ENCODE measurements at regions not wholly inside any gene's neighbourhood (a gene's known extent, or its start where the extent isn't known, plus 50 kb on each side); places are given as distances from the start of the nearest gene placed in this dataset.
"Not testable (repeated sequence)": the region's sequence is repeated elsewhere in the genome, so short reads cannot be mapped to it uniquely, and the experiment has no call there.

DNA sequence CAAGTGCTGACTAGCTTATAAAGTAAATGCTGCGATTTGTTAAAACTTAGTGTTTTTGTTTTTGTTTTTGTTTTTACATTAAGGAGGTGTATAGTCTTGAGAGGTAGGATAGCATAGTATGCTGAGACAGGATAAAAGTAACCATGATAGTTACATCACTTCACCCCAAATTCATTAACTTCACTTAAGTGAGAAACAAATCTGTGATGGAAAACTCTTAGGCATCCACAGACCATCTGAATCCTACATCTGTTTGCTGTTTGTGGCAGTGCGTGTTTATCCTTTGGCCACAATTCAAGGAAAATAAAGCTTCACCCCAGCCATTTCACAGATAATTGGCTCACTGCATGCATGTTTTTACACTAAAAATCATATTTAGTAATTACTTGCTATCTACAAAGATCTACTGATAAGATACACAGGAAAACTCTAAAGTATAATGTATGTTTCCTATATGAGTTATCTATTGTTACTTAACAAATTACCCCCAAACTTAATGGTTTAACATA is 82.0 kb downstream of the ZNF622 start:
- no peak overlapping the region for H3K4me3 ChIP-seq (ENCODE audit: low read depth, low read length)
- no peak for DNase-seq (ENCODE audit: low read depth)
- no peak for TF ChIP-seq CTCF (IDR thresholded peaks at IDR 0.05; ENCODE audit: control insufficient read depth, extremely low read depth, insufficient read depth)

GRCh38 chr5:16382047-16382446 is 83.6 kb downstream of the ZNF622 start:
- no peak overlapping the region for H3K4me3 ChIP-seq (ENCODE audit: low read depth, low read length)
- no peak for TF ChIP-seq CTCF (IDR thresholded peaks at IDR 0.05; ENCODE audit: control insufficient read depth, extremely low read depth, insufficient read depth)
- no peak for DNase-seq (ENCODE audit: low read depth)

DNA sequence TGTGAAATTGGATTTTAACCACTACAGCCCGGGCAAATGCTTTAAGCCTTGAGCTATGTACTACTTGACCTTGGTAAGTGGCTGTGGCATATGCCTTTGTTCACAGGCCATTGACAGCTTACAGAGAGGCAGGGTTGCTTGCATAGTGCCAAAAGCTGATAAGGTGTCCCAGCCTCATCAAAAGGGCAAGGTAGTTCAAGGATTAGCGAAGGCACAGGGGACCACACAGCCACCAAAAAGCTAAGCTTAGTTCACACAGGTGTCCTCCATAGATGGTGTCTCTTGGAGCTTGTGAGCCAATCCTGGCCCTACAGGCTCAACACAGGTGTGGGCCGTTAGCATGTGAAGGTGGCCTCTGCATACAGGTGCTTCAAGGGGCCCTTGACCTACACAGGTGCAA is 86.8 kb downstream of the ZNF622 start:
- DNase-seq (ENCODE audit: low read depth): no peak
- no peak for TF ChIP-seq CTCF (IDR thresholded peaks at IDR 0.05; ENCODE audit: control insufficient read depth, extremely low read depth, insufficient read depth)
- H3K4me3 ChIP-seq (ENCODE audit: low read depth, low read length): no peak overlapping the region

GRCh38 chr5:16372493-16372892 is 93.1 kb downstream of the ZNF622 start:
- no peak for TF ChIP-seq CTCF (IDR thresholded peaks at IDR 0.05; ENCODE audit: control insufficient read depth, extremely low read depth, insufficient read depth)
- H3K4me3 ChIP-seq (ENCODE audit: low read depth, low read length): no peak overlapping the region

DNA sequence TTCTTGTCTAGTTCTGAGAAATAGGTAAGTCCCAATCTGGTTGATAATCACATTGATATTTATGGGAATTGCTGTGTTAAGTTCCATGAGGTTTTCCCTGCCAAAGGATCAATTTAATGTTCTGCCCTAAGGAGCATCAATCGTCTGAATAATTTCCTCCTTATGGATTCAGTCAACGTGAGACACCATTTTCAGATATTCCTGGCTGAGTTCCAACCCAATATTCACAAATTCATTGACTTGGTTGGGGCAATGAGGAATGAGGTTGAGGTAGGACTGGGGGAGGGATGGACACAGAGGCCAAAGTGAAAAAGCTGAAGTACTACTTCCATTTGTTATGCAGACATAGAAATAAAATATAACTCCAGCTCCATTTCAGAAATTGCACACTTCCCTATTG is 99.1 kb downstream of the ZNF622 start:
- no peak for DNase-seq (ENCODE audit: low read depth)
- H3K4me3 ChIP-seq (ENCODE audit: low read depth, low read length): no peak overlapping the region
- TF ChIP-seq CTCF (IDR thresholded peaks at IDR 0.05; ENCODE audit: control insufficient read depth, extremely low read depth, insufficient read depth): no peak

More at GRCh38 chr5:16372493-16372892, 93.1 kb downstream of the ZNF622 start:
- no peak for DNase-seq (ENCODE audit: low read depth)

- TF ChIP-seq CTCF (IDR thresholded peaks at IDR 0.05; ENCODE audit: control insufficient read depth, extremely low read depth, insufficient read depth): no peak
- H3K4me3 ChIP-seq (ENCODE audit: low read depth, low read length): no peak overlapping the region
- DNase-seq (ENCODE audit: low read depth): no peak
Measured at GRCh38 chr5:16364910-16365309, 100.7 kb downstream of the ZNF622 start.

DNA sequence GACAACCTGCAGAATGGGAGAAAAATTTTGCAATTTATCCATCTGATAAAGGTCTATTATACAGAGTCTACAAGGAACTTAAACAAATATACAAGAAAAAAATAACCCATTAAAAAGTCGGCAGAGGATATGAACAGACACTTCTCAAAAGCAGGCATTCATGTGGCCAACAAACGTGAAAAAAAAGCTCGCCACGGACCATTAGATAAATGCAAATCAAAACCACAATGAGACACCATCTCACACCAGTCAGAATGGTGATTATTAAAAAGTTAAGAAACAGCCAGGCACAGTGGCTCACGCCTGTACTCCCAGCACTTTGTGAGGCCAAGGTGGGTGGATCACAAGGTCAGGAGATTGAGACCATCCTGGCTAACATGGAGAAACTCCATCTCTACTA is 112.2 kb downstream of the ZNF622 start:
- DNase-seq (ENCODE audit: low read depth); H3K4me3 ChIP-seq (ENCODE audit: low read depth, low read length): not testable (repeated sequence)
